GM10266 (cell line): ENCODE measurements at regions not wholly inside any gene's neighbourhood (a gene's known extent, or its start where the extent isn't known, plus 50 kb on each side); places are given as distances from the start of the nearest gene placed in this dataset.

Experiments
- DNase-seq: peaks from one replicate; pipeline ENCODE4 v3.0.0; 2012; ENCODE audit errors: extremely low spot score
- TF ChIP-seq, protein P1 (sequence below): IDR thresholded peaks from 2 replicates; pipeline ENCODE4 v1.5.1; 2012; ENCODE audit warnings: mild to moderate bottlenecking, low read depth; ENCODE audit not compliant: control insufficient read depth, insufficient read depth; ENCODE audit errors: missing control alignments

DNA sequence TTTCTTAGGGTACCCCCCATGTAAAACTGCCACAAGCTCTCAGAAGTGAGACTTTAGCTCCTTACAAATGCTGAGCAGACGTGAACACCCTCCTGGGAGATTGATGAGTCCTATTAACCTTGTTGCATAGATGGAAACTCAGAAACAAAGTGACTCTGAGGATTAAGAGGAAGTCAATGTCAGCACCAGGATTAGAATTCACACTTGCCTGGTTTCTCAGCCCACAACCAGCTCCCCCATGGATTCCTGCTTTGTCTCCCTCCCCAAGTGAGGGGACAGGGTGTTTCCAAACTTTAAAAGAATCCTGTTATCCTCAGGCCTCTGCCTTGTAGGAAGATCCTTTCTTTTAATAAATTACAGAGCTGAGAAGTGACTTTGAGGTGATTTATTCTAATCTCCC, 324.4 kb downstream of the NDFIP2 start:
- no peak for DNase-seq
- TF ChIP-seq, protein P1, sequence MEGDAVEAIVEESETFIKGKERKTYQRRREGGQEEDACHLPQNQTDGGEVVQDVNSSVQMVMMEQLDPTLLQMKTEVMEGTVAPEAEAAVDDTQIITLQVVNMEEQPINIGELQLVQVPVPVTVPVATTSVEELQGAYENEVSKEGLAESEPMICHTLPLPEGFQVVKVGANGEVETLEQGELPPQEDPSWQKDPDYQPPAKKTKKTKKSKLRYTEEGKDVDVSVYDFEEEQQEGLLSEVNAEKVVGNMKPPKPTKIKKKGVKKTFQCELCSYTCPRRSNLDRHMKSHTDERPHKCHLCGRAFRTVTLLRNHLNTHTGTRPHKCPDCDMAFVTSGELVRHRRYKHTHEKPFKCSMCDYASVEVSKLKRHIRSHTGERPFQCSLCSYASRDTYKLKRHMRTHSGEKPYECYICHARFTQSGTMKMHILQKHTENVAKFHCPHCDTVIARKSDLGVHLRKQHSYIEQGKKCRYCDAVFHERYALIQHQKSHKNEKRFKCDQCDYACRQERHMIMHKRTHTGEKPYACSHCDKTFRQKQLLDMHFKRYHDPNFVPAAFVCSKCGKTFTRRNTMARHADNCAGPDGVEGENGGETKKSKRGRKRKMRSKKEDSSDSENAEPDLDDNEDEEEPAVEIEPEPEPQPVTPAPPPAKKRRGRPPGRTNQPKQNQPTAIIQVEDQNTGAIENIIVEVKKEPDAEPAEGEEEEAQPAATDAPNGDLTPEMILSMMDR: no peak

DNA sequence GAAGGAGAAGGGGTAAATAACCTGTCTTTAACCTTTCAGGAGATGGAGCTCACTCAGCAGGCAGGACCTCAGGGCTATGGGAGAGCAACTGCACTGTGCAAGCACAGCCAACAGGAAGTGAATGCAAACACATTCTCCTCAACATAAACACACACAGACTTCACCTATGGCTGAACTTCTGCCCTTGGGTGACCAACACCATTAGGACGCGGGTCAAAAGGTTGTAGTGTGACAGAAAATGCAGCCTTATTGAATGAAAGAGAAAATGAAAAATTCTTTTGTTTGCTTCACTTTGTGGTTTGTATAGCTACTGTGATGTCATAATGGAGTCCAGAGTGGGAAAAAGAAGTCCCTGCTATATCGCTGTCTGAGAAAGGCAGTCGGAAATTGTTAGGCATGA, 323.0 kb downstream of the NDFIP2 start:
- TF ChIP-seq, protein P1: no peak
- DNase-seq: no peak

DNA sequence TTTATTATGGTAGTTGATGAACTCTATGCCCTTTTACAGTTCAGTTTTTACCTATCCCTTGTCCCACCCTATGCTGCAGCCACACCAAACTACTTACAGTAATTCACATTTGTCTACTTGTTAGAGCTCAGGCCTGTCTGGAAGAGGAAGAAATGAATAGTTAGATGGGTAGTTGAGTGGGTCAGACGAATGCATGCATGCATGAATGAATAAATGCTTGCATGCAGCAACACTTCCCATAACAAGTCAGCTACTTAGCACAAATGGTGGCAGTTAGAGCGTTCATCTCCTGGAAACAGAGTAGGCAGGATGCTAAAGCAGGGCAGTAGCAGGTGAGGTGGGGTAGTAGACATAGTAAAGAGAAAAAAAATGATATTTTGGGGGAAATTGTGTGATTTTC, 322.3 kb downstream of the NDFIP2 start:
- TF ChIP-seq, protein P1: no peak
- DNase-seq: no peak

DNA sequence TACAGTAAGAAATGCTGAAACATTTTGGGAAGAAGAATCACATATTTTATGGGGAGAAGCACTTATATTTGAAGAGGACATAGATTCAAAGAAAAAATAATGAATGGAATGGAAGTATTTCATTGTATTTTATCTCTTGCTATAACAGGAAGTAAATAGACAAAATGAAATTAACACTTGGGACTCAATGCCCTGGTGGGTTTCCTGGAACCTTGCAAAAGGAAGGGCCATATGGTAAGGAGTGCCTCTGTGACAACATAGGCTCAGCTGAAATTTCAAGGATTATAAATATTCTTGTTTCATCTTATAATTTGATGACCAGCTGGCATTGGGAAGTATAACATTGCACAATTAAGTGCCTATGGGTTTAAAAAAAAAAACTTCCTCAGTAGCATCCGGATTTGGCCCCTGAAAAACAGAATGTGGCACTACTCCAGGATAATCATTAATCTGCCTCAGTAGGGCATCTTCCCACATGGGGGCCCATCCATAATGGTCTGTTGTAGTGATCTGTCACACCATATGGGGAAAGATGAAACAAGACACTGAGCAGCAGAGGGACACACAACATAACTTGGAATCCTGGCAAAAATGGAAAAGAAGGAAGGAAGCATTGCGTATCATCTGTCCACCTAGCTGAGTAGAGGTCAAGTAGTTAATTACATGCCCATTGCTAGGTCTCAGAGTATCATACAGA, 321.6 kb downstream of the NDFIP2 start:
- TF ChIP-seq, protein P1: no peak
- no peak for DNase-seq

DNA sequence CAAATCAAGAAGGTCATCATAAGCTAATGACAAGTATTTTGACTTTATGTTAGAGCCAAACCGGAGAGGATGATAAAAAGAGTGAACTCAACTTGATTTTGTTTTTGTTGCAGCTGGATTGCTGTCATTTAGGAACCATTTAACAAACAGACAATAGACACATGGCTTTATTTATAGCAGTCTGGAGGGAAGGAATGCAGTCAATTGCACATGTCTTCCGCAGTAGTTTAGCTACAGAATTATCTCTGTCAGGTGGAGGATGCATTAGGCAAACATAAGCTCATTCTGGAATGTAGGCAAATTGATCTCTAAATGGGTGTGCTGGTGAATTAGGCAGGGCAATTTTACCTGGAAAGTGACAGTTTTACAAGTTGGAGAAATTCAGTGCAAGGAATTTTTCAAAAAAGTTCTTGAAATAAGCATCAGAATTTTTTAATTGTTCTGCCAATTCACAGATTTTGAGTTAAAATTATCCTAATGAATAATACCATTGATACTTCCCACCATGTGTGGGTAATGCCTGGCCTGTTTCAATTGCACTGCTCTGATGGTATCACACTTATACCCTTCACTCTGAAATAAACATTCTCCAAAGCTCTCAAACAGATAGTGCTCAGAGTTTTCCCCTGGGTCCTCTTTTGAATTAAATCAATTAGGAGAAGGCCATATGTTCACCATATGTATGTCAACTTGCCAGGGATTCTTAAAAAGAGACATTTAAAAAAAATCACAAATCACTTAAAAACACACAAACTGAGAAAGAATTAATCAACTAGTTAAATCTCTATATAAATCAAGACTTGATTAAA, 318.3 kb downstream of the NDFIP2 start:
- TF ChIP-seq, protein P1: no peak
- no peak for DNase-seq

DNA sequence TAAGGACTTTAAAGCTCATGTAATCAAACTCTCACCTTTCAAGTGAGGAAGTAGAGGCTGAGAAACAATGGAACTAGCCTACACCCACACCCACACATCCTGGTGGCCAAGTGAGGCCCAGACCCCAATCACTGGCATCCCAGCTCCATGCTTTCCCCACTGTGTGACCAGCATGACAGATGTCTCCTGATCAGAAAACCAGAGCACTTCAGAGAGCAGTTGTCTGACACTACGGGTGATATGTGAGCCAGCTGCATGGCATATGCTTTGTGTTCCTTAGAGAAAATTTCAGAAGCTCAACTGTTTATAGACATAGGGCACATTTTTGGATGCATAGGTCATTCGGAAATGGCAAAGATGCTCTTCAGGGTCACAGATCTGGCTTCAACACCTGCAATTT, 315.2 kb downstream of the NDFIP2 start:
- DNase-seq: no peak
- TF ChIP-seq, protein P1: no peak

DNA sequence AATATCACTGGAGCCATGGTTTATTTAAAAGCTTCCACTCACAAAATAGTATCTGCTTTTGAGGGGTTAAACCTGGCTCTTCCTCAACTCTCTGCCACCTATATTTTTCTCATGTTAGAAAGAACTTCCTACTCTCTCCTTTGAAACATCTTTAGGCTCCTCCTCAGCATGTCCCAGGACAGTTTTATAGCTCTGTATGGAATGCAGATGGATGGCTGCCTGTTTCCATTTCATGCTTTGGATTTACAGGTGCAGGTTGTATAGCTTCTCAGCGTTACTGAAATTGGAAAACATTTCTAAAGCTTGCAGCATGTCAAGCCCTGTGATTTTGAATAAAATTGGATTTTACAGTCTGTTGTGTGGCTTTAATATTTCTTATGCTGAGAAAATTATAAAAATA, 314.0 kb downstream of the NDFIP2 start:
- DNase-seq: no peak
- TF ChIP-seq, protein P1: no peak
